ENCODE measurements at regions not wholly inside any gene's neighbourhood (a gene's known extent, or its start where the extent isn't known, plus 50 kb on each side); places are given as distances from the start of the nearest gene placed in this dataset.

DNA sequence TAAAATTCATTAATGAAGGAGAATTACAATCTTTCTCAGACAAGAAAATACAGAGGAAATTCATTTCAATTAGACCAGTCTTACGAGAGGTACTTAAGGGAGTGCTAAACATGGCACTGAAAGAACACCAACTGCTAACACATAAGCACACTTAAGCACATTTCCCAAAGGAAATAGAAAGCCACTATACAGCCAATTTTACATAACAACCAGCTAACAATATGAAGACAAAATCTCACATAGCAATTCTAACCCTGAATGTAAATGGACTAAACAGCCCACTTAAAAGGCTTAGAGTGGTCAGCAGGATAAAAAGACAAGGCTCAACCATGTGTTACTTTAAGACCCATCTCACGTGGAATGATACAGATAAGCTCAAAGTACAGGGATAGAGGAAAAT, 339.5 kb upstream of the LUZP2 start:
- TF ChIP-seq POLR2A (IDR thresholded peaks at IDR 0.05), result no peak
- TF ChIP-seq CTCF (IDR thresholded peaks at IDR 0.05), result no peak
